HG03354 (cell line): ENCODE measurements at regions not wholly inside any gene's neighbourhood (a gene's known extent, or its start where the extent isn't known, plus 50 kb on each side); places are given as distances from the start of the nearest gene placed in this dataset.

Experiments used
- ATAC-seq: cut with Tn5 transposase; IDR thresholded peaks from one replicate; pipeline ENCODE4 v1.9.1; 2021; ENCODE audit warnings: mild to moderate bottlenecking; ENCODE audit not compliant: unreplicated experiment, poor library complexity, severe bottlenecking

DNA sequence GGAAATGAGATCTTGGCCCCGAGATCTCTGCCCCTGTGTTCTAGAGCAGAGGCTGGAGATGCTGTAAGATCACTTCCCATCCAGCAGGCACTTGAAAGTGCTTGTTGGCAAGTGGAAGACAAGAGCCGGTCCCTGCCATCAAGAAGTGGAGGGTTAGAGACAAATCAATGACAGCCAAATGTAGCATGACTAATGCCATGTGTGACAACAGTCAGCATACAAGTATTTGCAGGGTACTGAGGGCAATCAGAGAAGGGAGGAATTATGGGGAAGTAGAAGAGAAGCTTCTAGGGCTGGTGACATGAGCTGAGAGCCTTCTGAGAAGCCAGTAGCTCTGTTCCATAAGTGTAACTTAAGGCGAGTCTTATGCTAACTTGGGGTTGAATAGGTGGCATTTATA is 58.6 kb downstream of the TMEM17 start:
- no peak for ATAC-seq

DNA sequence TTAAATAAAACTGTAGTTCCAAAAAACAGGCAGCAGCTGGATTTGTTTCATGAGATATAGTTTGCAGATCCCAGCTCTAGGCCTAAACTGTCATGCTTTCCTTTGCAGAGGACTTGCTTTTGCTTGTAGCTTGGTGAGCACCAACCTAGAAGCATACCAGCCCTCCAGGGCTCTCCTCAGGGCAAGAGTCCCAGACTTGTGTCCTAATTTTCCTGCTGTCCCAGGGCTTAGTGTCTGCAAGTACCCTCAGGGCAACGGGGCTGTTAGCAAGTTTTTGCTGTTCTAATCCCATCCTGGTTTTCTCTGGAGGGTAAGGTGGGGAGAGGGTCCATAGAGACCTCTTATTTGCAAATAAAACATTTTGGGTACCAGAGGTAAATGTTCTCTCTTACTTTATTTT is 59.5 kb downstream of the TMEM17 start:
- no peak for ATAC-seq

DNA sequence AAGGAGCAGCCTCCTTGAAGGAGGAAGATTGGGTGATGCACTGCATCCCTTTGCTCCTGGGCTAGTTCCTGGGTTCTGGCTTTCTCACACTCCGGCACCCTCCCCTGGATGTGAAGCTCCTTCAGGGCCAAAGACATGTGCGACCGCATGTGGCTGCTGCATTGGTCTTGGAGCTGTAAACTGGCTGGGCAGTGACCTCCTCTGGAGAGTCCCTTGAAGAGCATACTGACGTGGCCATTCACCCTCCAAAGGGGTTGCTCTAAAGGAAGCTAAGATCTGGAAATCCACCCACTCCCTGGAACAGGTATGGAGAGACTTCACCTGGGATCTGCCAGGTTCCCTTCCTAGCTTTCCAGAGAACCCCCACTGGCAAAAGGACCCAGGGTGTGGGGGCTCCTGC is 62.1 kb downstream of the TMEM17 start:
- no peak for ATAC-seq

DNA sequence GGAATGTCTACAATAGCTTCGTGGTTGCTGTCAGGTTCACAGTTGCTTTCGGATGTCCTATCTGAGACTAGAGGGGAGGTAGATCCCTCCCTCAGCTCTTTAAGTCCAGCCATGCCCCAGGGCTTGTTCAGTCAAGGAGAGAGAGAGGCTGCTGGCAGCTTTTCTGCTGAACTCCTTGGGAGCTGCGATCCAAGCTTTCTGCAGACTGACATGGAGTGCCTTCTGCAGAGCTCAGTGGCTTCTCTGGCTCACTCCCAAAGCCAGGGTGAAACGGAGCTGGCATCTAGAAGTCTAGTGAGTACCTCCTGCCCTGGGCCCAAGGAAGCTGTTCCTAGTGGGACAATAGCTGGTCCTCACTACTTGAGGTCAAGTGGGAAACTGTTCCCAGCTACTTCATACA is 62.5 kb downstream of the TMEM17 start:
- ATAC-seq, result no peak

DNA sequence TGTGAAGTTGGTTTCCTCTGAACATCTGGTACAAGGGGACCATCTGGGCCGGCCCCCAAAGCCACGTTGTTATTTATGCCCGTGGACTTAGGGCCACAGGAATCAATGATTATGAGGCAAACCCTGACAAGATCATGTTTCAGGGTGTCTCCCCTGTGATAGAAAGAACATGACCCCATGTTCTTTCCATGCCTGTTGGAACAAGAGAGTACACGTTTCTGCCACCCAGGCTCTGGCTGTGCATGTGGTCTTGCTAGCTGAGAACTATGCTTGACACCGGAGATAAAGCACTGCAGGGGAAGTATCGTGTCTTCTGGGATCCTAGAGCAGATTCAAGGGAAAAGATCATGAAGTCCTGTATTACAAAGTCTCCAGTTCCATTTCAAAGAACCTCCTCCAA is 64.2 kb downstream of the TMEM17 start:
- no peak for ATAC-seq

DNA sequence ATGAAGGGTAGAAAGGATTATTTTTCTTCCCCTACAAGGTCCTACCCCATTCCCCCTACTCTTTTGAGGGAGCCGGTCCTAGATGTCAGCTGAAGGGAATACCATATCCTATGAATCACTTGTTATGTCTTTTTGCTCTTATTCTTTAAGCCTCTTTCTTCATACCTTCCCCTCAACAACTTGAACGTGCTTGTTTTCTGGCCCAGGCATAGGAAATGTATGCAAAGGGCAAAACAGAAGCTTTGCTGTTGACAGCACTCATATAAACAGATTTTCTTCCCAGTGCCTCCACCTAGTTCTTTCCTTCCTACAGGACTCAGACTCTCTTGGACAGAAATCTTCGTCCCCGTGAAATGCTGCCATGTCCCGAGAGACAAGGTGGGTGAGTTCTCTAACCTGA is 64.6 kb downstream of the TMEM17 start:
- ATAC-seq, result no peak

DNA sequence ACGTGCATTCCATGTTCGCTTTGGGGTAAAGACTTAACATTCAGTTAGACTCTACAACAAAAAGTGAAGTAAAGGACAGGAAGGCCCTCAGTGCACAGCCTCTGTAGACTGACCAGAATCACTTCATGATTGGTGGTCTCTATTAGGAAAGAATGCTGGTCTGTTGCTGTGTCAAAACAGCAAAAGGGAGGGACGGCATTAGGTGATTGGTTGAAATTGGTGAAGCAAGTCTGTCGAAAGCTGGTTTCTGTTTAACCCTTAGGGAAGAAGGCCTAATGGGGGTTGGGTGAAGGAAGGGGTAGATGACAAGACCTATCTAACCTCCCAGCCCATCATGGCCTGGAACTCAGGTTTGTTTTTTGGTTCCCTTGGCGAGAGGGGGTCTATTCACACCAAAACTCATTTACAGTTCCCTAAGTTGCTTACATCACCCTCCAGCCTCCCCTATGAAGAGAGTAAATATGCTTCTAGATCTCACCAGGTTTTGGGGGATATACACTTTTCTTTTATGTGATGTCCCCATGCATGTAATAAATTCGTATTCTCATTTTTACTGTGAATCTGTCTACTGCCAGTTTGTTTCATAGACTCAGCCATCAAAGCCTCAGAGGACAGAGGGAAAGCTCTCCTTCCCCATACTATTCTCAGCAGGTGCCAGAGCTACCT is 65.6 kb downstream of the TMEM17 start:
- ATAC-seq, result no peak

DNA sequence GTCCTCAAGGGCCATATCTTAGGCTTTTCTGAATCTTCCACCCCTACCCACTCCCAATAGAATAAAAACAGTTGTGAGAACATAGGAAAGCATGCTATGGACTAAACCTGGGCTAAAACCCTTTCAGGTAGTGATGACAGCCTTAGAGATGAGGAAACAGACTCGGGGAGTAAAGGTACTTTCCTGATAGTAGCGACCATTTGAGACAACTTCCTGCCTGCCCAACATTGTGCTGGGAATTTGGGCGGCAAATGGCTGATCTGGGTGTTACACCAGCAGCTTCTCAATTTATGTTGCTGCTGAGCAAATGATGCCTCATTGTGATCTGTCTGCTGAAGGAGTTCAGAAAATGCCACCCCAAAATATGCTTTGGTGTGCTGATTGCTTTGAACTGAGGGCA is 66.6 kb downstream of the TMEM17 start:
- ATAC-seq, result no peak

DNA sequence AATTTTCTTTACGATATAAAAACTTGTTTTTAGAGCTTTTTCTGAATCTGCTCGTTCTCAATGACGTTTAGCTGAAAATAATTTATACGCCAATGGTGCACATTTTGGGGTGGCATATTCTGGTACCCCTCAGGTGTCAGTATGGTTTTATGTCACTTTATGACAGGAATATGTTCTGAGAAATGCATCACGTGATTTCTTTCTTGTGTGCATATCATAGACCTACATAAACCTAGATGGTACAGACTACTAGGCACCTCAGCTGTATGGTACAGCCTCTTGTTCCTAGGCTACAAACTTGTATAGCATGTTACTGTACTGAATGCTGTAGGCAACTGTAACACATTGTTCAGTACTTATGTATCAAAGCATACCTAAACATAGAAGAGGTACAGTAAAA is 68.2 kb downstream of the TMEM17 start:
- no peak for ATAC-seq

DNA sequence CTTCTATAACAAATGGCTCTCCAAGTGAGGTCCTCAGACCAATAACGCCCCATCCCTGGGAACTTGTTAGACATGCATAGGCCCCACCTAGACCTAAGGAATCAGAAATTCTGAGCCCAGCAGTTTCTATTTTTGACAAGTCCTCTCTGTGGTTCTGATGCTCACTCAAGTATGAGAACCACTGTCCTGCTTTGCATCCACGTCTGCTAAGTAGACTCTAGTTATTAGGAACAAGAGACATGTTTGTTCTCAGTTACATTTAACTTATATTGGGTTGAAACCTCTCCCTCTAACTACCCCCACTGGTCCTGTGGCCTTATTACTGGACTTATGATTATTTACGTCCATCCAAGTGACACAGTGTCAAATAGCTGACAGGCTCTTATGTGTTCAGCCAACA is 70.3 kb downstream of the TMEM17 start:
- peak; percentile 93 for ATAC-seq

DNA sequence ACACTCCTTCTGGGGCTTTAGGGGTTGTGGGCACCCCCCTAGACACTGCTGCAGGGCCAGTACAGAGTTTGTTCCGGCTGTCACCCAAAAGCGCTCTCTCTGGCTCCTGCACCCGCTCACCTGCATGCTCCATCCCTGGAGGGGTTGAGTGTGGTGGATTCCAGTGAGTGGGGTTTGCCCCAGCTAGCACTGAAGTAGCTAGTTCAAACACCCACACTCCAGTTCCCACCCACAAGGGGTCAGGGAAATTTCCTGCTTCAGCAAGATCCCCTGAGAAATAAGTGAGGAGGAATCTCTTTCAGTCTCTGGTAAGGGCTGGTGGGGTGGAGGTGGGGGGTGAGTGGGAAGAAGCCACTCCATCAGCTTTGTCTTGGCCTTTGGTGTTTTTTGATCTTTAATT is 73.6 kb downstream of the TMEM17 start:
- ATAC-seq, result no peak

DNA sequence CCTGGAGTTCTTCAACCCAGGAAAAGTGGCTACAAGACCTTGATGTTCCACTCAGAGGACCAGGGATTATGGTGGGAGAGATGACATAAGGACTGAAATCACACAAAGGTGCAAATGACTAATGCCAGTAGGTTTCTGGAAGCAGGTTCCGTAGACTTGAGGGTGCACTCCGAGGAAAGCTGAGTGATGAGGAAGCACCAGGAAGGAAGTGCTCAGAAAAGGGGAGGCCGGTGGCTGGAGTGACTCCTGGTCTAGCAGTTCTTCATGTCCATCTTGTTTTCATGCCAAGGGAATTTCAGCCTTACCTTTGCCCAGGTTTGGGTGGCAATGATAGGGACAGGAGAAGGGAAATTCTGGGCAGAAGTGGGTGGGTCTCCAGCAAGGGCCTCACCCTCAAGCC is 74.5 kb downstream of the TMEM17 start:
- no peak for ATAC-seq

DNA sequence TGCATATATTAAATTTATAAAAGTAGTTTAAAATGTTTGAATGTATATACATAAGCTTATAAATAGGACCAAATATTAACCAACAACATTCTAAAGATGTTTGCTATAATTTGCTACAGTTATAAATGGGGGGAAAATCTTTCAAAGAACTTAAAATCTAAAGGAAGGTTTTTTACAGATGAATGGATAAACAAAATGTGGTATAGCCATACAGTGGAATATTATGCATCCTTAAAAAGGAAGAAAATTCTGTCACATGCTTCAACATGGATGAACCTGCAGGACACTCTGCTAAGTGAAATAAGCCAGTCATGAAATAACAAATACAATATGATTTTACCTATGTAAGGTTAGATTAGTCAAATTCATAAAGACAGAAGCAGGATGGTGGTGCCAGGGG is 75.8 kb downstream of the TMEM17 start:
- ATAC-seq, result no peak

DNA sequence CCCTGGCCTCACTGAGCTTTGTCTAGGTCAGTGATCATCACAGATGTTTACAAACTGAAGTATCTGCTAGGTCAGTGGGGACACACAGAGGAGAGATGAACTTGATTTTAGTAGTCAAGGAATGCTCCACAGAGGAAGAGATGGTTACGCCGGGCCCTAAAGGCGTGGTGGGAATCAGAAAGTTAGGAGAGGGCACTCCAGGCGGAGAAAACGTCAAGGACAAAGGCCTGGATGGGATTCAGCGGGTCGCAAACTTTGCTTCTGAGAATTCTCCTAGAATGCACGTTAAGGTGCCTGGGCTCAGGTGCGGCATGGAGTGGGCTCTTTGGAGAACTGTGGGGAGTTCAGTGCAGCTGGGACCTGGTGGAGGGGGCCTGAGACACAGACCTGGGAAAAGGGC is 78.8 kb downstream of the TMEM17 start:
- ATAC-seq, result no peak

DNA sequence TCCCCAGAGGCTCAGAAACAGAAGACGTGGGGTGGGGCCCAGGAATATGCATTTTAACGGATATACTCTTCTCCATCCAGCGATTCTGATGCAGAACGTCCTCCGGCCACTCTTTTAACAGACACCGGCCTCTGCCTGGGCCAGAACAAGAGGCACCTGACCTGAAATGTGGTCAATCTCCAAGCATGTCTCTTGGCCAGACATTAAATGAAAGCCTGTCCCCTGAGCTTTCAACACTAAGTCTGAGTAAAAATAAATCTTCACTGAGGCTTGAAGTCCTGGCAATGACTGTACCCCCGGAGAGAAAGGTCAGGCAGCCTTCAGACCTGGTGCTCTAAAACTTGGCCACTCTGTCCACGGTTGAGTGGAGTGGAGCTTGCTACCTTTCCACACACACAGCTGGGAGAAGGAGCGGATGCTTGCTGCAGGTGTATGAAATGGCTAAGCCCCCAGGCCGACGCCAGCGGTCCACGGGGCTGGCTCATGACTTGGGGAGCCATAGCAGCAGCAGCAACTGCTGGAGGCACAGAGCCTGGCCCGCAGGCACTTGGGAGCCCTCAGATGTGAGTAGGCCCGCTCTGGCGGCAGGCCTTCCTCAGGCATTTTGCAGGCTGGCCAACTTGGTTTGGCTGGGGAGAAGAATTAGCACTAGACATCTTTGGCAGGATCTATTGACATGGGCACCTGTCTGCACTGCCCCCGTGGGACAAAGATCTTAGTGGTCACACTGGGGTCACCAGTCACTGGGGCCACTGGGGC is 79.7 kb downstream of the TMEM17 start:
- no peak for ATAC-seq

DNA sequence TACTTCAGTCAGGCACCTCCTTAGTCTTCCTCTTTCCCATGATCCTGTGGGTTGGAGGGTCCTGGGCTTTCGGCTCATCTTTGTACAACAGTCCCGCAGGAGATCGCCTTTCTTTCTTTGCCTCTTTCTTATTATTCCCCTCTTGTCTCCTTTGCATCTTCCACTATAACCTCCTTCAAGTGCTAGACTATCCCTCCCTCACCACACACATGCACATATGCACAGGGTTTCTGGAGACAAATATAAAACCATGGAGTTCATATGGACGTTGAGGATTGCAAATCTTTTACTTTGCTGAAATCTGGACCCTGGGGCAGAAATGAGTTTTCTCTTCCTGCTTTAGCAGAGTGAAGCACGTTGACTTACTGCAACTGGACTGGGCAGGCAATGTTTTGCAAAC is 80.3 kb downstream of the TMEM17 start:
- no peak for ATAC-seq

DNA sequence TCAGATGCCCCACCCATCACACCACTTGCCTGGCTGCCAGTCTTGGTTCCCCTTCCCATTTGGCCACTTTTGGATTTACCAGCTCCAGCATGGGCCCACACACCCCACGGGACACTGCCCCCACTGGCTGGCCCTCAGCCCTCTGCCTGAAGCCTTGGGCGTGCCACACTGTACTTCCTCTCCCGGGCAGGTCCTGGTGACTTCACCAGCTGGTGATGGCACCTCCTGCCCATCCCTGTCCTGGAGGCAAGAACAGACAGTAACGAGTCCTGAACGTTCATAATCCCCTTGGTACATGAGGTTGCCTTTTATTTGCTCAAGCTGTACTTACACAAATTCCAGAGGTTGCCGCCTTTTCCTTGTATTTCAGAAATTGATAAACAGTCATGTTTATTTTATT is 81.1 kb downstream of the TMEM17 start:
- ATAC-seq, result no peak

DNA sequence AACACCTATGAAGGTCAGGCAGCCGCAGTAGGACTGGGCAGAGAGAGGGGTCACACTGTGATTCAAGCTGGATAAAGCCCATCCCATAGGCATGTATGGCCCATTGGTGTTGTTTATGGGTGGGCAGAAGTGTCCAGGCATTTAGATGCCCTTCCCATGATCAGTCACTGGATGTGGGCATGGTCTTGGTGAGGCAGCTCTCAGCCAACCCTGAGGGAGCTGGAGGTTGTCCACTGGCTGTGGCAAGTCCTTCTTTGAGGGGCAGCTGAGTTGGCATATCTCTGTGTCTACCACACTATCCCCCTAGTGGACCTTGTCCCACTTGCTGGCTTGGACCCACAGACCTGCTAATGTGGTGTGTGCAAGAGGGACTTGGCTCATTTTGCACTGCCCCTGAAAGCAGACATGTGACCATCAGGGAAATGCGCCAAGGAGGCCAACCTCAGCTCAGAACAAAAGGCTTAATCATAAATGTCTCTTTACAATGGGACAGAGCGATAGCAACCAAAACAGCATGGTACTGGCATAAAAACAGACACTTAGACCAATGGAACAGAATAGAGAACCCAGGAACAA is 82.0 kb downstream of the TMEM17 start:
- ATAC-seq, result no peak

DNA sequence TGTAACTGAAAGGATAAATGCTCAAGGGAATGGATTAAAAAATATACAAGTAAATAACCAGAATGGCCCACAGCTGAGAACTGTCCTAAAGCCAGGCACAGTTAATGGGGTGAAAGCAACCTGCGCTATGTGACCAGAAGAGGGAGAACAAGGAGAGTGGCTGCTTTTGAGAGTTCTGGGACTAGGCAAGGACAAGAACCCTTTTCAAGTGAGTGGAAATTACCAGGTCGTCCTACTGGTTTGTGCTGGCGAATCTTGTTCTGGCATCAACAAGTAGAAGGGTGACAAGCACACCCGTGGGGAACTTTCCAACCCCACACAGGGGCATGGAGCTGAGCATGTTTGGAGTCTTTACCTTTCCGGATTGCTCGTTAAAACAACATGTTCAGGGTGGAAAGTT is 82.8 kb downstream of the TMEM17 start:
- no peak for ATAC-seq

DNA sequence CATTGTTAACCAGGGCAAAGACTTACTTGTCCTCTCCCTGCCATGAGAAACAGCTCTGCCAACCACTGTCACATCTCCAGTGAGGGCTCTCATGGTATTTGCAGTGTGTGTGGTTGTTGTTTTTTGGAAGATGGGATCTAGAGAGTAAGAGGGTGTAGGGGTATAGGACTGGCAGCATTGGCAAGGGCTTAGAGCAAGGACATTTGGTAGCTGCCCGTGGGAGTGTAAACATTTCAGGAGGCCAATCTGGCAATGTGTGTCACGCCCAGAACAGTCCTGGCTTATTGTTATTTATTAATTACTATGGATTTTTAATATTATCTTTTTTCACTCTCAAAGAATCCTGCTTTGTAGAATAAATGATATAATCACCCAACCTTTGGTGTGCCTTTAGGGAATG is 90.5 kb downstream of the TMEM17 start:
- ATAC-seq, result no peak

DNA sequence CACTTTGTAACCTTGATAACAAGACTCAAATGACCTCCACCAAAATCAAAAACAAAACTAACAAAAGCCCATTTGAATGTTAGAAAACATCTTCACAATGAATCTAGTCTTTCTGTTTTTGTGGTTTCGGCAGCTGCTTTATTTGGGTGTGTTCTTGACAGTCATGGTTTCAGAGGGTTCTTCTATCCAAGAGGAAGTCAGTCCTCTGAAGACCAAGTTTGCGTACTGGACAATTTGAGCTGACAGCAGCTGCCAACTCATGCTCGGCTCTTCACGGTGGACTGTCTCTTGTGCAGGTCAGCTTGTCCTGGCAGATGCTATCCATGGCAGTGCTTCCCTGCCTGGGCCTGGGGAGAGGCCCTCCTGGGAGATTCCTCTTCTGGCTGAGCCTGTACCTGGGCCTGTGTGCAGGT is 91.0 kb downstream of the TMEM17 start:
- peak; percentile 87 for ATAC-seq
